Mammary epithelial cell (primary cell): ENCODE measurements at regions not wholly inside any gene's neighbourhood (a gene's known extent, or its start where the extent isn't known, plus 50 kb on each side); places are given as distances from the start of the nearest gene placed in this dataset.

Experiments used
- EZH2 ChIP-seq: IDR thresholded peaks from 2 replicates; pipeline ENCODE4 v1.6.1; 2012; ENCODE audit warnings: low read length, inconsistent platforms, borderline replicate concordance
- TF ChIP-seq, protein P1 (sequence below), 2 donors: IDR thresholded peaks in 1 of 2; conservative IDR thresholded peaks in 1 of 2; 2 replicates each; pipeline ENCODE4 v1.5.1; 2011 to 2012; ENCODE audit warnings: inconsistent platforms in 2 of 2, low read length in 2 of 2, mild to moderate bottlenecking in 2 of 2, control low read depth in 1 of 2, low read depth in 1 of 2; ENCODE audit not compliant: insufficient read depth in 1 of 2; ENCODE audit errors: extremely low read depth in 1 of 2

DNA sequence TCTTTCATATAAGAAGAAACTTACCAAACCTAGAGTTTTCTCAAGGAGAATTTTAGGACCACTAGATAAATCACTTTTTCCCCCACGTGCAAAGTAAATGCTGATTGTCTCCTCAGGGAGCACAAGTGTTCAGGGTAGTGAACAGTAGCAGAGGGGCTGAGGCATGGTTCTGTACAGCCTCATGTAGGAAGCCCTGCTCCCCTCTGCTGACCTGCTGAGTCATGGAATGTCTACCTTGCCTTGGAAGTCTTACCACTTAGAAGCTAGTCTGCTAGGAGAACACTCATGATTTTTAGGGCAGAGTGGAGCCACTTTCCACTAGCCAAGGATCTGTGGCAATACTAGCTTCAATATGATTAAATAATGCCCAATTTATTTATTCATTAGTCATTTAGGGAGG, 2120.6 kb upstream of the RAG2 start:
- TF ChIP-seq, protein P1, sequence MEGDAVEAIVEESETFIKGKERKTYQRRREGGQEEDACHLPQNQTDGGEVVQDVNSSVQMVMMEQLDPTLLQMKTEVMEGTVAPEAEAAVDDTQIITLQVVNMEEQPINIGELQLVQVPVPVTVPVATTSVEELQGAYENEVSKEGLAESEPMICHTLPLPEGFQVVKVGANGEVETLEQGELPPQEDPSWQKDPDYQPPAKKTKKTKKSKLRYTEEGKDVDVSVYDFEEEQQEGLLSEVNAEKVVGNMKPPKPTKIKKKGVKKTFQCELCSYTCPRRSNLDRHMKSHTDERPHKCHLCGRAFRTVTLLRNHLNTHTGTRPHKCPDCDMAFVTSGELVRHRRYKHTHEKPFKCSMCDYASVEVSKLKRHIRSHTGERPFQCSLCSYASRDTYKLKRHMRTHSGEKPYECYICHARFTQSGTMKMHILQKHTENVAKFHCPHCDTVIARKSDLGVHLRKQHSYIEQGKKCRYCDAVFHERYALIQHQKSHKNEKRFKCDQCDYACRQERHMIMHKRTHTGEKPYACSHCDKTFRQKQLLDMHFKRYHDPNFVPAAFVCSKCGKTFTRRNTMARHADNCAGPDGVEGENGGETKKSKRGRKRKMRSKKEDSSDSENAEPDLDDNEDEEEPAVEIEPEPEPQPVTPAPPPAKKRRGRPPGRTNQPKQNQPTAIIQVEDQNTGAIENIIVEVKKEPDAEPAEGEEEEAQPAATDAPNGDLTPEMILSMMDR (conservative IDR thresholded peaks at IDR 0.05 in 1 of 2, IDR thresholded peaks at IDR 0.05 in 1 of 2; ENCODE audit: extremely low read depth in 1 of 2, insufficient read depth in 1 of 2, low read depth in 1 of 2, low read length in 2 of 2) = no peak
- TF ChIP-seq EZH2 = no peak
